ENCODE measurements at regions not wholly inside any gene's neighbourhood (a gene's known extent, or its start where the extent isn't known, plus 50 kb on each side); places are given as distances from the start of the nearest gene placed in this dataset.

GRCh38 chr7:11315666-11316258, 342.1 kb downstream of the PHF14 start:
- TF ChIP-seq EZH2 (IDR thresholded peaks at IDR 0.05; ENCODE audit: insufficient read depth, low read length), result no peak
- no peak for TF ChIP-seq CTCF (IDR thresholded peaks at IDR 0.05; ENCODE audit: insufficient read depth, low read depth, low read length)

Measured in astrocyte (in vitro differentiated cells and primary cell).